Body of pancreas (tissue), 4 donors: ENCODE measurements at regions not wholly inside any gene's neighbourhood (a gene's known extent, or its start where the extent isn't known, plus 50 kb on each side); places are given as distances from the start of the nearest gene placed in this dataset.

Source experiments
- CTCF ChIP-seq, 7 experiments: fragments of 450-650 bp in 4 of 7; fragments of 200-600 bp in 3 of 7; sonication (generic) in 3 of 7; IDR thresholded peaks; one replicate each; pipeline ENCODE4 v1.5.1; 2016 to 2019; ENCODE audit warnings: antibody characterized with exemption in 7 of 7
- POLR2A ChIP-seq, 3 donors: fragments of 450-650 bp; IDR thresholded peaks; one replicate each; pipeline ENCODE4 v1.6.1; 2016; ENCODE audit warnings: antibody characterized with exemption in 3 of 3, mild to moderate bottlenecking in 2 of 3

- no peak for TF ChIP-seq CTCF (IDR thresholded peaks at IDR 0.05)
- TF ChIP-seq POLR2A (IDR thresholded peaks at IDR 0.05), result no peak
Measured at GRCh38 chr6:115735610-115736009, 325.1 kb downstream of the FRK start.
